Astrocyte (in vitro differentiated cells and primary cell): ENCODE measurements at regions not wholly inside any gene's neighbourhood (a gene's known extent, or its start where the extent isn't known, plus 50 kb on each side); places are given as distances from the start of the nearest gene placed in this dataset.

ENCODE experiments used
- EZH2 ChIP-seq: IDR thresholded peaks from 2 replicates; pipeline ENCODE4 v1.6.1; 2012; ENCODE audit warnings: mild to moderate bottlenecking, low read length, inconsistent platforms; ENCODE audit not compliant: insufficient read depth
- TF ChIP-seq, protein P1 (sequence below): IDR thresholded peaks from 2 replicates; pipeline ENCODE4 v1.5.1; 2011; ENCODE audit warnings: low read depth, mild to moderate bottlenecking, inconsistent platforms, low read length, moderate library complexity; ENCODE audit not compliant: insufficient read depth

DNA sequence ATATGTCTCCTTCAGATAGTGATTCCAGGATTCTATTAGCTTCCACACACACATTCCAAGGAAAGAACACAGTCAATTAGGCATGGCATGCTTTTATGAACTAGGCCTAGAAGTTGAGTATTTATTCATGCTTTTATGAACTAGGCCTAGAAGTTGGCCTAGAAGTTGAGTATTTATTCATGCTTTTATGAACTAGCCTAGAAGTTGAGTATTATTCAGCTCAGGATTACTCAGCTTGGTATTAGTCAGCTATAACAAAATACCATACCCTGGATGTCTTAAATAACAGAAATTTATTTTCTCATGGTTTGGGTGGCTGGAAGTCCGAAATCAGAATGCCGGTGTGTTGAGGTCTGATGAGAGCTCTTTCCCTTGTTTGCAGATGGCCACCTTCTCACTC is 442.7 kb upstream of the FLRT2 start:
- TF ChIP-seq, protein P1, sequence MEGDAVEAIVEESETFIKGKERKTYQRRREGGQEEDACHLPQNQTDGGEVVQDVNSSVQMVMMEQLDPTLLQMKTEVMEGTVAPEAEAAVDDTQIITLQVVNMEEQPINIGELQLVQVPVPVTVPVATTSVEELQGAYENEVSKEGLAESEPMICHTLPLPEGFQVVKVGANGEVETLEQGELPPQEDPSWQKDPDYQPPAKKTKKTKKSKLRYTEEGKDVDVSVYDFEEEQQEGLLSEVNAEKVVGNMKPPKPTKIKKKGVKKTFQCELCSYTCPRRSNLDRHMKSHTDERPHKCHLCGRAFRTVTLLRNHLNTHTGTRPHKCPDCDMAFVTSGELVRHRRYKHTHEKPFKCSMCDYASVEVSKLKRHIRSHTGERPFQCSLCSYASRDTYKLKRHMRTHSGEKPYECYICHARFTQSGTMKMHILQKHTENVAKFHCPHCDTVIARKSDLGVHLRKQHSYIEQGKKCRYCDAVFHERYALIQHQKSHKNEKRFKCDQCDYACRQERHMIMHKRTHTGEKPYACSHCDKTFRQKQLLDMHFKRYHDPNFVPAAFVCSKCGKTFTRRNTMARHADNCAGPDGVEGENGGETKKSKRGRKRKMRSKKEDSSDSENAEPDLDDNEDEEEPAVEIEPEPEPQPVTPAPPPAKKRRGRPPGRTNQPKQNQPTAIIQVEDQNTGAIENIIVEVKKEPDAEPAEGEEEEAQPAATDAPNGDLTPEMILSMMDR = no peak
- no peak for TF ChIP-seq EZH2
